ENCODE measurements at regions not wholly inside any gene's neighbourhood (a gene's known extent, or its start where the extent isn't known, plus 50 kb on each side); places are given as distances from the start of the nearest gene placed in this dataset.
"Not testable (repeated sequence)": the region's sequence is repeated elsewhere in the genome, so short reads cannot be mapped to it uniquely, and the experiment has no call there.

- not testable (repeated sequence) for TF ChIP-seq SMC3 (IDR thresholded peaks at IDR 0.05); RFX5 (IDR thresholded peaks at IDR 0.05); ZC3H11A (IDR thresholded peaks at IDR 0.05); RNF2 (IDR thresholded peaks at IDR 0.05; ENCODE audit: borderline replicate concordance, low read depth); CHD2 (IDR thresholded peaks at IDR 0.05; ENCODE audit: low read length, partially characterized antibody); MAX (IDR thresholded peaks at IDR 0.05); RARB (CRISPR knock-in tag; IDR thresholded peaks at IDR 0.05); NR3C1 (IDR thresholded peaks at IDR 0.05); ZNF302 (CRISPR knock-in tag; IDR thresholded peaks at IDR 0.05); USF2 (IDR thresholded peaks at IDR 0.05)
- TF ChIP-seq CTCF (IDR thresholded peaks at IDR 0.05): 0 out of 3 replicates have a peak, but pooled peaks have one; percentile 14
Observed at GRCh38 chr7:39863675-39864322, 86.3 kb upstream of the CDK13 start.
